ENCODE measurements at regions not wholly inside any gene's neighbourhood (a gene's known extent, or its start where the extent isn't known, plus 50 kb on each side); places are given as distances from the start of the nearest gene placed in this dataset.
A peak's percentile ranks its signal among the peaks of the same experiment; 100 is the strongest.

- H2AFZ ChIP-seq, result peak overlapping the region; percentile 2; the same call in 1 of the 2 replicates
- H3F3A ChIP-seq (replicated peaks; ENCODE audit: low read depth), result no peaks in the 10 kb centered on the region
- H3K4me3 ChIP-seq, result no peak overlapping the region
- H3K27me3 Mint-ChIP-seq (ENCODE audit: insufficient read depth, low read depth, poor library complexity), result peaks cover 3% of the 10 kb centered on the region
- H3K27me3 ChIP-seq (ENCODE audit: insufficient read depth), result no peaks in the 10 kb centered on the region
- no peak overlapping the region for H3K4me2 ChIP-seq
- H3K4me3 Mint-ChIP-seq, result no peak overlapping the region
- H3K9me3 Mint-ChIP-seq, result no peaks in the 10 kb centered on the region; the same call in 2 of the 3 replicates
- TF ChIP-seq CTCF (conservative IDR thresholded peaks at IDR 0.05; ENCODE audit: low read depth in 2 of 2) (peak in 1 of 2 experiments; percentile 31; a peak in 2 of 4 replicates), STAT1 (IDR thresholded peaks at IDR 0.05; ENCODE audit: unreplicated experiment) (no peak), ZNF331 (CRISPR knock-in tag; IDR thresholded peaks at IDR 0.05; ENCODE audit: low read depth) (no peak)
- H3K27ac Mint-ChIP-seq, result no peak overlapping the region
- H3K4me1 Mint-ChIP-seq, result peaks cover 7% of the 10 kb centered on the region
- H3K36me3 ChIP-seq (ENCODE audit: insufficient read depth), result no peaks in the 10 kb centered on the region
- H4K20me1 ChIP-seq (replicated peaks; ENCODE audit: insufficient read depth), result no peaks in the 10 kb centered on the region
- H3K4me1 ChIP-seq (ENCODE audit: insufficient read depth), result no peaks in the 10 kb centered on the region
- H3K27ac ChIP-seq (ENCODE audit: low read depth), result no peak overlapping the region
- ATAC-seq (no peak), DNase-seq (ENCODE audit: low spot score) (no peak)
- no peaks in the 10 kb centered on the region for H3K36me3 Mint-ChIP-seq (ENCODE audit: low read depth)
- H3K79me2 ChIP-seq (replicated peaks; ENCODE audit: insufficient read depth), result no peaks in the 10 kb centered on the region
- no peaks in the 10 kb centered on the region for H3K9me2 ChIP-seq (ENCODE audit: insufficient read depth)
These were observed 126.0 kb downstream of the ABCC12 start for GRCh38 chr16:48029768-48030167.

GRCh38 chr16:48025359-48025758, 130.4 kb downstream of the ABCC12 start:
- H3K4me2 ChIP-seq, result no peak overlapping the region
- H3K9me2 ChIP-seq (ENCODE audit: insufficient read depth), result peaks cover 4% of the 10 kb centered on the region; the same call in 1 of the 2 replicates
- peaks cover 6% of the 10 kb centered on the region for H3K27me3 Mint-ChIP-seq (ENCODE audit: insufficient read depth, low read depth, poor library complexity)
- H3K36me3 Mint-ChIP-seq (ENCODE audit: low read depth), result no peaks in the 10 kb centered on the region
- H3K27me3 ChIP-seq (ENCODE audit: insufficient read depth), result no peaks in the 10 kb centered on the region
- no peaks in the 10 kb centered on the region for H3K36me3 ChIP-seq (ENCODE audit: insufficient read depth)
- DNase-seq (ENCODE audit: low spot score), result no peak
- no peaks in the 10 kb centered on the region for H3K79me2 ChIP-seq (replicated peaks; ENCODE audit: insufficient read depth)
- no peaks in the 10 kb centered on the region for H3K9me3 Mint-ChIP-seq
- peaks cover 4% of the 10 kb centered on the region for H3K4me1 ChIP-seq (ENCODE audit: insufficient read depth)
- no peak overlapping the region for H3K4me3 ChIP-seq
- H2AFZ ChIP-seq, result peak overlapping the region; percentile 74; the same call in 1 of the 2 replicates
- no peak overlapping the region for H3K4me3 Mint-ChIP-seq
- H3F3A ChIP-seq (replicated peaks; ENCODE audit: low read depth), result no peaks in the 10 kb centered on the region
- no peak for ATAC-seq
- H3K4me1 Mint-ChIP-seq, result peaks cover 15% of the 10 kb centered on the region
- no peaks in the 10 kb centered on the region for H4K20me1 ChIP-seq (replicated peaks; ENCODE audit: insufficient read depth)
- H3K27ac Mint-ChIP-seq, result no peak overlapping the region
- no peak overlapping the region for H3K27ac ChIP-seq (ENCODE audit: low read depth)
- TF ChIP-seq POLR2AphosphoS5 (IDR thresholded peaks at IDR 0.05; ENCODE audit: low read depth), result no peak
- TF ChIP-seq CTCF (conservative IDR thresholded peaks at IDR 0.05; ENCODE audit: low read depth in 2 of 2), result no peak
- TF ChIP-seq CREB1 (CRISPR knock-in tag; IDR thresholded peaks at IDR 0.05; ENCODE audit: low read depth), result no peak
- no peak for TF ChIP-seq NANOG (IDR thresholded peaks at IDR 0.05; ENCODE audit: borderline replicate concordance)
- TF ChIP-seq REST (IDR thresholded peaks at IDR 0.05; ENCODE audit: unreplicated experiment), result no peak
- no peak for TF ChIP-seq ETS1 (IDR thresholded peaks at IDR 0.05)
- no peak for TF ChIP-seq EZH2 (IDR thresholded peaks at IDR 0.05; ENCODE audit: low read depth, unreplicated experiment)
- TF ChIP-seq STAT1 (IDR thresholded peaks at IDR 0.05; ENCODE audit: unreplicated experiment), result no peak
